NCI-H187 treated with DMSO at 0.1 percent for 48 hours (cell line): ENCODE measurements at regions not wholly inside any gene's neighbourhood (a gene's known extent, or its start where the extent isn't known, plus 50 kb on each side); places are given as distances from the start of the nearest gene placed in this dataset.

Experiments
- DNase-seq: peaks from one replicate; lab custom pipeline; 2025; lab: John Stamatoyannopoulos, UW

DNA sequence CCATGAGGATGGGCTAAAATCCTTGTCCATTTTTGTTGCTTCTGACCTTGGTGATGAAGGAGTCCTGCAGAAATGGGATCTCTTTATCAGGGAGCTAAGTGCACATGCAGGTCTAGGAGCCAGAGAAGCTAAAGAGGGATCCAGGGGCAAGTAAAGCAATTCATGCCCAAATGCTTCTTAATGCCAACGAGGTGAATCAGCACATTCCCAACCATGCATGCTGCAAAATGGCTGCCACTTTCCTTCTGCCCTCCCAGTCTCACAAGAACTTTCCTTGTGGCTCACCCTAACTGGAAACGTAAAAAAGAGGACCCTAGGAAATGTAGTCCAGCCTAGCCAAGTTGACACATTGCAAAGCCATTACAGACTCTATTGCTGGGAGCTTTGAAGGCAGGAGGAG is 298.4 kb downstream of the MAFB start:
- no peak for DNase-seq

DNA sequence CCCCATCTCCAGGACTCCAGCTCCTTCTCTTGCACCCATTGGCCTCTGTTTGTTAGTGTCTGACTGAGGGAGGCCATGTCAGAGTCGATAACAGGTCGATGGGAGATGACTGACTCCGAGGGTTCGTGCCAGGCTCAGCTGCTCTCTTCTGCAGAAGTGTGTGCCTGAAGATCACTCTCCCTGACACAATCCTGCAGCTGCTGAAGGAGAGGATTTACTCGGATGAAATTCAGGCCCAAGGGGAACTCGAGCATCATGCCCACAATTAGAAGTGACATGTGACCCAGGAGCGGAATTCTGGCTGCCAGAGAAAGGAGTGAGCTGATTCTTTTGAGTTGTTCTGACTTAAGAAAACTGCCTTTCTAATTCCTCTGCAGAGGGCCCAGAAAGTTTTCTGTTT is 318.2 kb downstream of the MAFB start:
- DNase-seq, result no peak

- DNase-seq, result no peak
These were observed 320.2 kb downstream of the MAFB start for GRCh38 chr20:40368876-40369275.

GRCh38 chr20:40361916-40362315 is 327.1 kb downstream of the MAFB start:
- no peak for DNase-seq

GRCh38 chr20:40359131-40359912 is 329.7 kb downstream of the MAFB start:
- DNase-seq, result no peak

- DNase-seq, result no peak
These were observed 334.2 kb downstream of the MAFB start for GRCh38 chr20:40354880-40355279.

DNA sequence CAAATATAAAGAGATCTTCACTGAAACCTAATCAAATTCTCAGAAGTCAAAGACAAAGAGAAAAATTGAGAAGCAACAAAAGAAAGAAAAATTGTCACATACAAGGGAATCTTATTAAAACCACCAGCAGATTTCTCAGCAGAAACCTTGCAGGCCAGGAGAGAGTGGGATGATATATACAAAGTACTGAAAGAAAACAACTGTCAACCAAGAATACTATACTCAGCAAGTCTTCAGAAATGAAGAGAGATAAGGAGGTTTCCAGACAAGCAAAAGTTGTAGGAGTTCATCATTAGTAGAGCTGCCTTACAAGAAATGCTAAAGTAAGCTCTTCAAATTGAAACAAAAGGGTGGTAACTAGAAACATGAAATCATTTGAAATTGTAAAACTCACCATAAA is 345.6 kb downstream of the MAFB start:
- no peak for DNase-seq

DNA sequence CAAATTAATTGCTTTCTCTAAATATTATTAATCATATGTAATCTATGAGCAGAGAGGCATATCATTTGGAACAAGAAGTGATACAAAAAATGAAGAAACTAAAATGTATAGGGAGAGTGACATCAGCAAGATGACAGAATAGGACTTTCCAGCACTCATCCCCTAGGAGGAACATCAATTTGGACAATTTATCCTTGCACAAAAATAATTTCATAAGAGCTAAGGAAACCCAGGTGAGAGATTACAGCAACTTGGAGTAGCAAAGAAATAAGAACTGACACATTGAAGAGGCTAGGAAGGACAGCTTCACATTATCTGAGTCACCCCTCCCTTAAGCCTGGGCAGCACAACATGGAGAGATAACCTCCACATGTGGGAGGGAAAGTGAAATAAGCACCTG is 347.5 kb downstream of the MAFB start:
- no peak for DNase-seq

GRCh38 chr20:40339661-40340449 is 349.2 kb downstream of the MAFB start:
- DNase-seq, result no peak

- DNase-seq, result no peak
These were observed 352.5 kb downstream of the MAFB start for GRCh38 chr20:40336533-40336932.

- no peak for DNase-seq
These were observed 353.1 kb downstream of the MAFB start for GRCh38 chr20:40335901-40336351.

DNA sequence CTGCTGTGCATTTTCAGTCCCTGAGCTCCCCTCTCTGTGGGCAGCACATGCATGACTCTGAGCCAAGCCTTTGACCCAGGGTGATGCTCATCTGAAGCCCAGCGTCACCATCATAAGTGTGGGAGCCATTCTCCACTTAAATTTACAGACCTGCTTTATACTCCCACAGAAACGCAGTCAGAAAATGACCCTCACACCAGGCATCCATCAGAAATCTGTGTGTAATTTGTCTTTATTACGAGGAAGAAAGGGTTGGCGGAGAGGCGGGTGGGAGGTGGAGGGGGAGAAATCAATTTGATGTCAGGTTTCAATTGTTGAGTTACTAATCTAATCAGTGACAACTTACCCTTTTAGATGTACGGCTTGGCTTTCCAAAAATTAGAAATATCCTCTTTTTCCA is 353.6 kb downstream of the MAFB start:
- no peak for DNase-seq

GRCh38 chr20:40333591-40333990 is 355.4 kb downstream of the MAFB start:
- DNase-seq, result no peak

GRCh38 chr20:40331807-40332560 is 357.1 kb downstream of the MAFB start:
- DNase-seq, result no peak

- DNase-seq, result no peak
These were observed 357.8 kb downstream of the MAFB start for GRCh38 chr20:40331249-40331648.

- DNase-seq, result no peak
These were observed 359.7 kb downstream of the MAFB start for GRCh38 chr20:40329321-40329720.

- no peak for DNase-seq
These were observed 362.3 kb downstream of the MAFB start for GRCh38 chr20:40326784-40327183.

- DNase-seq, result no peak
These were observed 363.9 kb downstream of the MAFB start for GRCh38 chr20:40325006-40325568.

- DNase-seq, result no peak
These were observed 365.7 kb downstream of the MAFB start for GRCh38 chr20:40323361-40323794.

DNA sequence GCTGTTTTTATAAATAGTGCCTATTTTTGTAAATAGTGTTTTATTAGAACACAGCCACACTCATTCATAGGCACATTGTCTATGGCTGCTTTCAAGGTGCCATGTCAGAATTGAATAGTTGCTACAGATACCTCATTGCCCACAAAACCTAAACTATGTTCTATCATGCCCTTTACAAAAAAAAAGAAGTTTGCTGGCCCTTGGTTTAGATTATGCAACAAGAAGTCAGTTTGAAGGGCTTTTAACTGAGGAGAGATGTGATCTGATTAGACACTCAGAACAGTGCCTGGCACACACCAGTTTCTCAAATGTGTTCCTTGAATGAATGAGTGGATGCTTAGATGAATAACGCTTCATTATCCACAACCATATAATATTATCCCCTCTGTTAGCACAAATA is 366.1 kb downstream of the MAFB start:
- no peak for DNase-seq

DNA sequence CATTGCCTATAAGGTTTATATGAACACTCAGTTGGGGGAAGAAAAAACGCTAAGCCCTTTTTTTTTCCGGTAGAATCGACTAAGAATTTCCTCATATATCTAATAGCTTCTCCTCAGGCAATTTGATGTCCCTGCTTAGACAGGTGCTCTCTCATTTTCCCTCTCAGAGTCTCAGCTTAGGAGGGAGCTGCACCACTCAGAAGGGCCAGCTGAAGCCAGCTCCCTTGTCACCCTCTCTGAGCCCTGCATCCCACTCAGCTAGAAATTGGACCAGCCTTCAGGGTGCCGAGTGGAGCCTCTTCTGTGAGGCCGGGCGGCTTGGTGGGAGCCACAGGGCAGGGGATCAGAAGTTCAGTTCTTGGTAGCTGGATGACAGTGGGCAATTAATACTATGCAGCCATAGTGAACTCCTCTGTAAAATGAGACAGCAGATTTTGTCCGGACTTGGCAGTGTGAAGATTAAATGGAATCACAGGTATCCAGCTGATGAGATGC is 368.5 kb downstream of the MAFB start:
- DNase-seq, result no peak
